ENCODE measurements at regions not wholly inside any gene's neighbourhood (a gene's known extent, or its start where the extent isn't known, plus 50 kb on each side); places are given as distances from the start of the nearest gene placed in this dataset.

DNA sequence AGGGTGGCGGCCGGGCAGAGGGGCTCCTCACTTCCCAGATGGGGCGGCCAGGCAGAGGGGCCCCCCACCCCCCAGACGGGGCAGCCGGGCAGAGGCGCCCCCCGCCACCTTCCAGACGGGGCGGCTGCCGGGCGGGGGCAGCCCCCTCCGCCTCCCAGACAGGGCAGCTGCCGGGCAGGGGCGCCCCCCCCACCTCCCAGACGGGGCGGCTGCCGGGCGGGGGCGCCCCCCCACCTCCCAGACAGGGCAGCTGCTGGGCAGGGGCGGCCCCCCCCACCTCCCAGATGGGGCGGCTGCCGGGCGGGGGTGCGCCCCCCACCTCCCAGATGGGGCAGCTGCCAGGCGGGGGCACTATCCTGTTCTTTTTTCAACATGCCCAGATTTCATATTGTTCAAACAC is 78.2 kb upstream of the DST start:
- TF ChIP-seq, protein P1, sequence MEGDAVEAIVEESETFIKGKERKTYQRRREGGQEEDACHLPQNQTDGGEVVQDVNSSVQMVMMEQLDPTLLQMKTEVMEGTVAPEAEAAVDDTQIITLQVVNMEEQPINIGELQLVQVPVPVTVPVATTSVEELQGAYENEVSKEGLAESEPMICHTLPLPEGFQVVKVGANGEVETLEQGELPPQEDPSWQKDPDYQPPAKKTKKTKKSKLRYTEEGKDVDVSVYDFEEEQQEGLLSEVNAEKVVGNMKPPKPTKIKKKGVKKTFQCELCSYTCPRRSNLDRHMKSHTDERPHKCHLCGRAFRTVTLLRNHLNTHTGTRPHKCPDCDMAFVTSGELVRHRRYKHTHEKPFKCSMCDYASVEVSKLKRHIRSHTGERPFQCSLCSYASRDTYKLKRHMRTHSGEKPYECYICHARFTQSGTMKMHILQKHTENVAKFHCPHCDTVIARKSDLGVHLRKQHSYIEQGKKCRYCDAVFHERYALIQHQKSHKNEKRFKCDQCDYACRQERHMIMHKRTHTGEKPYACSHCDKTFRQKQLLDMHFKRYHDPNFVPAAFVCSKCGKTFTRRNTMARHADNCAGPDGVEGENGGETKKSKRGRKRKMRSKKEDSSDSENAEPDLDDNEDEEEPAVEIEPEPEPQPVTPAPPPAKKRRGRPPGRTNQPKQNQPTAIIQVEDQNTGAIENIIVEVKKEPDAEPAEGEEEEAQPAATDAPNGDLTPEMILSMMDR (IDR thresholded peaks at IDR 0.05) = no peak
- TF ChIP-seq POLR2A (IDR thresholded peaks at IDR 0.05) (no peak), EP300 (IDR thresholded peaks at IDR 0.05) (no peak), POLR2AphosphoS5 (IDR thresholded peaks at IDR 0.05) (no peak)
